LNCaP clone FGC (cell line): ENCODE measurements at regions not wholly inside any gene's neighbourhood (a gene's known extent, or its start where the extent isn't known, plus 50 kb on each side); places are given as distances from the start of the nearest gene placed in this dataset.

Experiments
- DNase-seq: peaks from one replicate; pipeline ENCODE4 v3.0.0-alpha.2; 2011; ENCODE audit warnings: low read depth
- H3K4me3 ChIP-seq: 2 replicates; pipeline ENCODE4 v1.5.1; 2011; ENCODE audit warnings: mild to moderate bottlenecking, low read depth, low read length, control low read depth
- TF ChIP-seq, protein P1 (sequence below): IDR thresholded peaks from 2 replicates; pipeline ENCODE4 v1.5.1; 2012; ENCODE audit warnings: mild to moderate bottlenecking; ENCODE audit not compliant: control insufficient read depth, insufficient read depth; ENCODE audit errors: extremely low read depth

DNA sequence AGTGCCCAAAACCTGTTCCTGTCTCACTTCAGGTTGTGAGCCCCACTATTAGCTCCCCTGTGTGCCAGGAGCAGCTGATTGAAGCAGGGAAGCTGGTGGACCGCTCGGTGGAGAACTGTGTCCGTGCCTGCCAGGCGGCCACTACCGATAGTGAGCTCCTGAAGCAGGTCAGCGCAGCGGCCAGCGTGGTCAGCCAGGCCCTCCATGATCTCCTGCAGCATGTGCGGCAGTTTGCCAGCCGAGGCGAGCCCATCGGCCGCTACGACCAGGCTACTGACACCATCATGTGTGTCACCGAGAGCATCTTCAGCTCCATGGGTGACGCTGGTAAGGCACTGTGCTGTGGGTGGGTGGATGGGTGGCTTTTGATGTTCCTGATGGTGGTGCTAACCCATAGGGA is 334.1 kb upstream of the TPM1 start:
- TF ChIP-seq, protein P1, sequence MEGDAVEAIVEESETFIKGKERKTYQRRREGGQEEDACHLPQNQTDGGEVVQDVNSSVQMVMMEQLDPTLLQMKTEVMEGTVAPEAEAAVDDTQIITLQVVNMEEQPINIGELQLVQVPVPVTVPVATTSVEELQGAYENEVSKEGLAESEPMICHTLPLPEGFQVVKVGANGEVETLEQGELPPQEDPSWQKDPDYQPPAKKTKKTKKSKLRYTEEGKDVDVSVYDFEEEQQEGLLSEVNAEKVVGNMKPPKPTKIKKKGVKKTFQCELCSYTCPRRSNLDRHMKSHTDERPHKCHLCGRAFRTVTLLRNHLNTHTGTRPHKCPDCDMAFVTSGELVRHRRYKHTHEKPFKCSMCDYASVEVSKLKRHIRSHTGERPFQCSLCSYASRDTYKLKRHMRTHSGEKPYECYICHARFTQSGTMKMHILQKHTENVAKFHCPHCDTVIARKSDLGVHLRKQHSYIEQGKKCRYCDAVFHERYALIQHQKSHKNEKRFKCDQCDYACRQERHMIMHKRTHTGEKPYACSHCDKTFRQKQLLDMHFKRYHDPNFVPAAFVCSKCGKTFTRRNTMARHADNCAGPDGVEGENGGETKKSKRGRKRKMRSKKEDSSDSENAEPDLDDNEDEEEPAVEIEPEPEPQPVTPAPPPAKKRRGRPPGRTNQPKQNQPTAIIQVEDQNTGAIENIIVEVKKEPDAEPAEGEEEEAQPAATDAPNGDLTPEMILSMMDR = no peak
- DNase-seq = no peak
- no peak overlapping the region for H3K4me3 ChIP-seq

GRCh38 chr15:62709261-62709660 is 333.3 kb upstream of the TPM1 start:
- no peak overlapping the region for H3K4me3 ChIP-seq
- TF ChIP-seq, protein P1 = no peak

DNA sequence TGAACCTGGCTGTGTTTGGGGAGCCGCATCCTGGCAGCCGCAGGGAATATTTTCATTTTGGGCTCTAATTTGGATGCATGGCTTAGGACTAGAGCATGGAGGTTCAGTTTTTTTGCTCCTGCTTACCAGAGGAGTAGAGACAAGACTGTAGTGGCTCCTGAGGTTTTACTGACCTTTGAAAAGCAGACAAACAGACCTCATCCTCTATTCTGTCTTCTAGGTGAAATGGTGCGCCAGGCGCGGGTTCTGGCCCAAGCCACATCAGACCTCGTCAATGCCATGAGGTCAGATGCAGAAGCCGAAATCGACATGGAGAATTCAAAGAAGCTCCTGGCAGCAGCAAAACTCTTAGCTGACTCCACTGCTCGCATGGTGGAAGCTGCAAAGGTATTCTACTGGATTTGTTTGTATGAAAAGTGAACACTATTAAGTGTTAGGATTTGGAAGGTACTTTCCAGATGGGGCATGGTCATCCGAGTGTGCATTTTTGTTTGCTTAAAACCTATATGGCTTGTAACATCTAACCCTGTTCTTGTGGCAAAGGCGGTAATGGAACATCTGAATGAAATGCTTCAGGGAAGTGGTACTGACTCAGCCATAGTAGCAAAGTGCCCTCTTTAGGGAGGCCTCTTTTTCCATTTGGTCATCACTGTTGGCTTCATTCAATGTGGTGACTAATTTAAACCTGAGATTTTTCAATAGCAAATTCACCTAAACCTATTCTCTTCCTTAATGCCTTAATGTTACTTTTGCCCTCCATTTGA is 330.7 kb upstream of the TPM1 start:
- no peak overlapping the region for H3K4me3 ChIP-seq
- no peak for DNase-seq
- TF ChIP-seq, protein P1 = no peak

More at GRCh38 chr15:62709261-62709660, 333.3 kb upstream of the TPM1 start:
- no peak for DNase-seq

DNA sequence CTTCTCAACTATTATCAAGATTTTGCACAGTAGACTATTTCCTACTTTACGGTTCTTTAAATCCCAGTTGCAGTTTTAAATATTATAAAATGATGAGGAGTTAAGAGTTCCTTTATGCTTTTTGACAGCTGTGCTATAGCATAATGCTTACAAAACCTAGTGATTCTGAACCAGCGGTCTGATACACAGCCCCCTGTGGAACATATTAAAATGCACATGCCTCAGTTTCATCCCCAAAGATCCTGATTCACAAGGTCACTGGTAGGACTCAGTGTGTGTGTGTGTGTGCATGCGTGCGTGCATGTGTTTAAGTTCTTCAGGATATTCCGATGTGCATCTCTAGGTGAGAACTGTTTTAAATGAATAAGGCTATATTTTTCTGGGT is 330.1 kb upstream of the TPM1 start:
- TF ChIP-seq, protein P1 = no peak
- no peak overlapping the region for H3K4me3 ChIP-seq
- DNase-seq = no peak

DNA sequence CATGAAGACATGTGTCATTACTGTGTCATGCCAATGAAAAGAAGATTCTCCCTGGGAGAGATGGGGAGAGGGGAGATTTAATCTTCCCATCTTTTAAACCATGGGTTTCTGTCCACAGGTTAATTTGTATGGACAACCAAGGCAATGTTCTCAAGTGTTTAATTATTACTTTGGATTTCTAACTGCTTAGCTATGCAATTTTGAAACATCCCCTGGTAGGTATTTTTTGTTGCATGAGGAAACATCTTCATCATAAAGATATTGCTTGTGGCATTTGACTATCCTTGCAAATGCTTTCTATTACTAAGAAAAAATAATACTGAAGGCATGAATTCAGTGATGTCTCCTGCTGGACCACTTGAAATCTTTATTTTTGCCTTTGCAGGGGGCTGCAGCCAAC is 326.6 kb upstream of the TPM1 start:
- TF ChIP-seq, protein P1 = no peak
- H3K4me3 ChIP-seq = no peak overlapping the region
- DNase-seq = no peak

- TF ChIP-seq, protein P1 = no peak
- H3K4me3 ChIP-seq = no peak overlapping the region
- DNase-seq = no peak
These were observed 325.1 kb upstream of the TPM1 start for GRCh38 chr15:62717496-62717895.

DNA sequence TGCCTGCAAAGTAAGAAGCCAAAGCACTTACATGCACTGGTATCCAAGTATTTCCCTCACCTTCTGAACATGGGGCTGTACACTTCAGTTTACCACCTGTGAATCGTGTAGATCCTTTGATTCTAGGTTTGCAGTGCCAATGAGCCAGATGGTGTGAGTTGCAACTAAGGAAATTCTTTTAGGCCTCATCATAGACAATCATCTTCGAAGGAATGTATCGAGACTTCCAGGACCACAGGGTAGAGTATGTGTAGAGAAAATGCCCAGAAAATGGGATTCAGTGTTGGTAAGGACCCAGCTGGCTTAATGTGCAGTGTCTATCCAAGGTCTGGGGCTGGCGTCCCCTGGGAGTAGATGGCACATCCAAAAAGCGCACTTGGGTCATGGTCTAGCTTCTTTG is 323.2 kb upstream of the TPM1 start:
- DNase-seq = no peak
- TF ChIP-seq, protein P1 = no peak
- no peak overlapping the region for H3K4me3 ChIP-seq
